Fibroblast of pulmonary artery (primary cell): ENCODE measurements at regions not wholly inside any gene's neighbourhood (a gene's known extent, or its start where the extent isn't known, plus 50 kb on each side); places are given as distances from the start of the nearest gene placed in this dataset.

Source experiments
- DNase-seq: peaks from one replicate; pipeline ENCODE4 v3.0.0-alpha.2; 2010; ENCODE audit warnings: low read depth
- H3K4me3 ChIP-seq: replicated peaks from 2 replicates; pipeline ENCODE4 v1.5.1; 2011; ENCODE audit warnings: low read depth, mild to moderate bottlenecking, control low read depth, low read length, moderate library complexity
- TF ChIP-seq, protein P1 (sequence below): IDR thresholded peaks from 2 replicates; pipeline ENCODE4 v1.5.1; 2011; ENCODE audit warnings: mild to moderate bottlenecking, control low read depth, low read length, inconsistent platforms; ENCODE audit errors: missing control alignments

DNA sequence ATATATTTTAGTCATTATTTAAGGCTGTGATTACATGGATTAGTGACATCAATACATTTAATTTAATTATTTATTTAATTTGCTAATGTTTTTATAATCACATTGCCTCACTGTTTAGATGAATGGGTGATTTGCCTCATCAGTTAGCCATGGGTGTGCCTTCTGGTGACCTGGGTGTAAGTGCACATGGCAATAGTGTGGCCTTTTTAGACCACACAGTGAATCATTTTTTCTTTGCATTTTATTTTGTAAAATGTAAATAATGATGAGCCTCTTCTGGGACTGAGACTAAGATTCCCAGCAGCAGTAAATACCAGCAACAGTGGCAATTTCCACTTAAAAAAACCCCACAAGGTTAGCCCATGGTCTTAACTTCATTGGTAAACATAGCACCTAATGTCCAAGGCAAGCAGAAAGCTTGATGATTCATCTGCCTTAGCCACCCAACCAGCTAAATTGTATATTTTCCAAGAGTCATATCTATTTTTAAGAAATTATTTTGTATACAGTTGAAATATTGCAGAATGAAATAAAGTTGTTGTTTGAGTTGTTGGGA is 235.9 kb upstream of the NOVA1 start:
- no peak for DNase-seq
- H3K4me3 ChIP-seq = no peak overlapping the region
- TF ChIP-seq, protein P1, sequence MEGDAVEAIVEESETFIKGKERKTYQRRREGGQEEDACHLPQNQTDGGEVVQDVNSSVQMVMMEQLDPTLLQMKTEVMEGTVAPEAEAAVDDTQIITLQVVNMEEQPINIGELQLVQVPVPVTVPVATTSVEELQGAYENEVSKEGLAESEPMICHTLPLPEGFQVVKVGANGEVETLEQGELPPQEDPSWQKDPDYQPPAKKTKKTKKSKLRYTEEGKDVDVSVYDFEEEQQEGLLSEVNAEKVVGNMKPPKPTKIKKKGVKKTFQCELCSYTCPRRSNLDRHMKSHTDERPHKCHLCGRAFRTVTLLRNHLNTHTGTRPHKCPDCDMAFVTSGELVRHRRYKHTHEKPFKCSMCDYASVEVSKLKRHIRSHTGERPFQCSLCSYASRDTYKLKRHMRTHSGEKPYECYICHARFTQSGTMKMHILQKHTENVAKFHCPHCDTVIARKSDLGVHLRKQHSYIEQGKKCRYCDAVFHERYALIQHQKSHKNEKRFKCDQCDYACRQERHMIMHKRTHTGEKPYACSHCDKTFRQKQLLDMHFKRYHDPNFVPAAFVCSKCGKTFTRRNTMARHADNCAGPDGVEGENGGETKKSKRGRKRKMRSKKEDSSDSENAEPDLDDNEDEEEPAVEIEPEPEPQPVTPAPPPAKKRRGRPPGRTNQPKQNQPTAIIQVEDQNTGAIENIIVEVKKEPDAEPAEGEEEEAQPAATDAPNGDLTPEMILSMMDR = no peak

DNA sequence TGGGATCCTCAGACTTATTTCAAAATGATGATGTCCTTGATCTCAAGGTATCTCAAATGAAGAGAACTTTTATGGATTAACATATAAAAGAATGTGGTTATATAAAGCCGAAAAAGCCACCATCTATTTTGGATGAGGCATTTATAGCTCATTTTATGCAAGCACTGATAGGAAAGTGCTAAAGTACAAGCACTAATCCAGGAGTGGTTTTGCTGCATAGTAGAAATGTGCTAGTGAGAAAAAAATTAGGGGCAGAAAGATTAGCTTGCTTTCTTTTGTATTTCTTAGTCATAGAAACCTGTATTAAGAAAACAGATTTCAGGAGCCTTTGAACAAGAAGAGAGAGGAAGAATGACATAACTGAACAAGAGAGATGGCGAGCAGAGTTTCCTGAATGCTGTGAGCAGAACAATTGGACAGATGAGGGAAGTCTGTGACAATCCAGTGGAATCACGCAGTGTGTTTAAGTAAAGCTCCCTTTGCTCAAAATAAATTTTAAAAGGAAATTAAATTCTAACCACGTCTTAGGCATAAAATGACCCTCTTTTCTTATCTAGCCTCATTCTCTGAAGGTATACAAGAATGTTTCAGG is 238.2 kb upstream of the NOVA1 start:
- TF ChIP-seq, protein P1 = no peak
- no peak overlapping the region for H3K4me3 ChIP-seq
- DNase-seq = peak; percentile 23

DNA sequence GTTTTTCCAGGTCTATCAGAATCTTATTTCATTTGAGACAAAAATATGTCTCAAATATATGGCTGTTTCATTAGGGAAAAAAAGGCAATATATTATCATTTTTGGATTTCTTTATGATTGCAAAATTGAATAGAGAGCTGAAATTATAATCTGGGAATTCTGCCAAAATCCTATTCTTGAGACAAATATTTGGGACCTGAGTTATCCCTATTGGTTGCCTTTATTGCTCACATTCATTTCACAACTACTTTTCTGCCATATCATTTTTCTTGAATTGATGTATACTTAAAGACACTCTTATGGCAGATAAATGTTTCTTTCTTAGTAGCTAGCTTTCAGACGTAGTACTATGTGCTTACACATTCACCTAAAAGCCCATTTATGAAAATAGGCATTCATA is 241.6 kb upstream of the NOVA1 start:
- H3K4me3 ChIP-seq = no peak overlapping the region
- TF ChIP-seq, protein P1 = no peak
- DNase-seq = peak; percentile 59

DNA sequence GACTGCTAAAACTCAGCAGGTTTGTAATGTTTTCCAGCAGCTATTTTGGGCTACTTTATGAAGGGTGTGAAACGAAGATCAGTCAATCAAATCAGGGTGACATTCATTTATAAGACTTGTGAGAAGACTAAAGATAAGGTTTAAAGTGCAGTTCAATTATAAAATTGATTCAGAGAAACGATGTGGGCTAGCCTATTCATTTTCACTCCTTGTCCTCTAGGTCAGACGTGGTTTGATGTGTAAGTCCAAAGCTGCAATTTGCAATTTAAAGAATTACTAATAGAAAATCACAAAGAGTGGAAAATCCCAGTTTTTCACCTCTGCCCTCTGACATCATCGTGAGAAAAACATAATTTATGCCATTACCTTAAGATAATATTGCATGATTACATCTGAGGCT is 243.5 kb upstream of the NOVA1 start:
- DNase-seq = peak; percentile 53
- TF ChIP-seq, protein P1 = no peak
- H3K4me3 ChIP-seq = no peak overlapping the region

DNA sequence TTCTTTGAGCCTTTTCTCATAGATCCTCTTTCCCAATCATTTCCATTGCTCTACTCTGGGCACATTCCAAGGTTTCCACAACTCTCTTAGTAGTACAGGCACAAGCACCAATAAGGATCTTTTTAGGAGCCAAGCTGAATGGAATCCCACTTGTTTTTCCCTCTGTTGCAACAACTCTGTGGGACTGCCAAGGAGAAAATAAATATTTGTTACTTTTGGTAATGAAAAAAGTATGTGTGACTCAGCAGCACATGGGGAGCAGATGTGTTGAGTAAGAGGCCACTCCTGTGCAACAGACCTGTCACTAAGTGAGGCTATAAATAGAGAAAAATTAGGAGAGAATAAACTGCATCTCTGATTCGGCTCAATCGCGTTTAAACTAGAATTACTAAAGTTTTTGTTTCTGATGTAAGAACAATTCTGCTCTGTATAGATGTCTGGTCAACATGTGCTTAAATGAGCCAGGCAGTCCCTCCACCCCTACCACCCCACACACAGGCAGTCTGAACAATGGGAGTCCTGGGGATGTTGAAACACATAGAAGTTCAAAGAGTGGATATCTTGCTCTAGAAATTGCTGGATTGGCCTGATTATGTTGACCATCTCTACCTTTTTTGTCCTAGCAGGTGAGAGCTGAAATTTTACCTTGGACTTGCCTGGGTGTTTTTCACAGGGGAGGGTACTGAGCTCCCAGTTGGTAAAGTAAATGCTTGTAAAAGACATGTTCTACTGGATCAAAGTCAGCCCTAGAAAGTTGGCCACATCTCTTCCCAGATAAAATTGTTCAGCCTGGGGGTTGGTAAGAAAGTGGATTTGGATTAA is 244.3 kb upstream of the NOVA1 start:
- peak; percentile 100 for DNase-seq
- TF ChIP-seq, protein P1 = no peak
- no peak overlapping the region for H3K4me3 ChIP-seq

DNA sequence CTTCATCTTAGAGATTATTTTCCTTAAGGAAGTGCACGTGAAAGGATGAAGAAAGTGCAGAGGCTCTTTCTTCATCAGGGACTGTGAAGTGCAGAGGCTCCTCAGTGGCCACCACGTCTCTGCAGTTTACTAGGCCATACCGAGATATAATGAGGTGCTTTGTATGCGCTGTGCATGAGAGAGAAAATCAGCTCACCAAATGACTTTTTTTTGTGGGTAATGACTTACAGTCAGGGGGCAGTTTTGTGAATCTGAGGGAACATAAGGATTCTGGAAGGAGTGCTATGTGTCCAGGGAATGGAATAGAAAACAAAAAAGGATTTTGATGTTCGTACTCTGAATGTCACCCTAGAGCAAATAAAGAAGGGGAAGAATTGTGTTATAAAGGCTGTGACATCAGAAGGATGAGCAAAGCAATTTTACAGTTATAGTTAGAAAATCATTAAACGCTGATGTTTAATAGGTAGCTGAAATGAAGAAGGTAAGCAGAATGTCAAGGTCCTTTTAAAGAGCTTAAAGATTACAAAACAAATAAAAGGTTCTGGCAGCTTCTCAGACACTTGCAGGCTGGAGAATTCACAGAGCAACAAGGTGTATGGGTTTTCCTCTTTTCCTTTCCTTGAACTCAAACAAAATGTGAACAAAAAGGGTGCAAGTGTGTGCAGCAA is 247.5 kb upstream of the NOVA1 start:
- TF ChIP-seq, protein P1 = no peak
- H3K4me3 ChIP-seq = no peak overlapping the region
- no peak for DNase-seq
